A549 (cell line): ENCODE measurements at regions not wholly inside any gene's neighbourhood (a gene's known extent, or its start where the extent isn't known, plus 50 kb on each side); places are given as distances from the start of the nearest gene placed in this dataset.

Source experiments
- ESRRA ChIP-seq: fragments of 150-350 bp; IDR thresholded peaks from 2 replicates; pipeline ENCODE4 v1.6.1; 2014; ENCODE audit warnings: mild to moderate bottlenecking, low read length, borderline replicate concordance
- FOSB ChIP-seq: fragments of 250-450 bp; sonication (Bioruptor Pico); IDR thresholded peaks from 2 replicates; pipeline ENCODE4 v1.5.0; 2020; ENCODE audit warnings: mild to moderate bottlenecking, moderate library complexity
- MAFK ChIP-seq: fragments of 450-650 bp; IDR thresholded peaks from 2 replicates; pipeline ENCODE4 v1.6.1; 2014; ENCODE audit not compliant: partially characterized antibody
- MAX ChIP-seq: IDR thresholded peaks from 2 replicates; pipeline ENCODE4 v1.6.1; 2012
- MAZ ChIP-seq: fragments of 150-350 bp; IDR thresholded peaks from 2 replicates; pipeline ENCODE4 v1.6.1; 2014; ENCODE audit warnings: antibody characterized with exemption, low read depth, low read length, borderline replicate concordance
- PHF8 ChIP-seq: fragments of 200-600 bp; sonication (generic); IDR thresholded peaks from 2 replicates; pipeline ENCODE4 v1.6.1; 2016; ENCODE audit warnings: low read depth, mild to moderate bottlenecking, antibody characterized with exemption, moderate library complexity, borderline replicate concordance
- POLR2AphosphoS2 ChIP-seq: conservative IDR thresholded peaks from 2 replicates; pipeline ENCODE4 v1.6.1; 2012; ENCODE audit warnings: low read length, improper control_type of control experiment, inconsistent platforms
- RAD21 ChIP-seq, 2 experiments: fragments of >200 bp in 1 of 2; sonication (Bioruptor Twin) in 1 of 2; formaldehyde crosslinking in 1 of 2; IDR thresholded peaks in 1 of 2; conservative IDR thresholded peaks in 1 of 2; 2 replicates in 1 of 2; 3 replicates in 1 of 2; pipeline ENCODE4 v1.6.1; 2012 to 2018; ENCODE audit warnings: inconsistent platforms in 1 of 2
- RCOR1 ChIP-seq: fragments of 150-350 bp; IDR thresholded peaks from 2 replicates; pipeline ENCODE4 v1.6.1; 2014; ENCODE audit warnings: antibody characterized with exemption, low read length, low read depth
- TFCP2L1 ChIP-seq: fragments of 250-450 bp; sonication (Bioruptor Pico); IDR thresholded peaks from 2 replicates; pipeline ENCODE4 v1.5.0; 2021; ENCODE audit warnings: mild to moderate bottlenecking
- USF2 ChIP-seq: fragments of 450-650 bp; IDR thresholded peaks from 2 replicates; pipeline ENCODE4 v1.6.1; 2014; ENCODE audit warnings: antibody characterized with exemption
- TF ChIP-seq, protein P1 (sequence below): fragments of >200 bp; sonication (Bioruptor Twin); formaldehyde crosslinking; IDR thresholded peaks from 3 replicates; pipeline ENCODE4 v1.5.1; 2016
- TF ChIP-seq, protein P2 (sequence below): fragments of 200-600 bp; sonication (generic); IDR thresholded peaks from 2 replicates; pipeline ENCODE4 v1.6.1; 2016; ENCODE audit warnings: antibody characterized with exemption, mild to moderate bottlenecking, moderate library complexity

- TF ChIP-seq, protein P1, sequence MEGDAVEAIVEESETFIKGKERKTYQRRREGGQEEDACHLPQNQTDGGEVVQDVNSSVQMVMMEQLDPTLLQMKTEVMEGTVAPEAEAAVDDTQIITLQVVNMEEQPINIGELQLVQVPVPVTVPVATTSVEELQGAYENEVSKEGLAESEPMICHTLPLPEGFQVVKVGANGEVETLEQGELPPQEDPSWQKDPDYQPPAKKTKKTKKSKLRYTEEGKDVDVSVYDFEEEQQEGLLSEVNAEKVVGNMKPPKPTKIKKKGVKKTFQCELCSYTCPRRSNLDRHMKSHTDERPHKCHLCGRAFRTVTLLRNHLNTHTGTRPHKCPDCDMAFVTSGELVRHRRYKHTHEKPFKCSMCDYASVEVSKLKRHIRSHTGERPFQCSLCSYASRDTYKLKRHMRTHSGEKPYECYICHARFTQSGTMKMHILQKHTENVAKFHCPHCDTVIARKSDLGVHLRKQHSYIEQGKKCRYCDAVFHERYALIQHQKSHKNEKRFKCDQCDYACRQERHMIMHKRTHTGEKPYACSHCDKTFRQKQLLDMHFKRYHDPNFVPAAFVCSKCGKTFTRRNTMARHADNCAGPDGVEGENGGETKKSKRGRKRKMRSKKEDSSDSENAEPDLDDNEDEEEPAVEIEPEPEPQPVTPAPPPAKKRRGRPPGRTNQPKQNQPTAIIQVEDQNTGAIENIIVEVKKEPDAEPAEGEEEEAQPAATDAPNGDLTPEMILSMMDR: no peak
- TF ChIP-seq ESRRA (no peak), RCOR1 (no peak), MAX (no peak), FOSB (CRISPR knock-in tag) (no peak), TFCP2L1 (CRISPR knock-in tag) (no peak), POLR2AphosphoS2 (no peak), PHF8 (no peak), MAFK (no peak), USF2 (no peak), MAZ (no peak), RAD21 (conservative IDR thresholded peaks at IDR 0.05 in 1 of 2, IDR thresholded peaks at IDR 0.05 in 1 of 2) (no peak)
- TF ChIP-seq, protein P2, sequence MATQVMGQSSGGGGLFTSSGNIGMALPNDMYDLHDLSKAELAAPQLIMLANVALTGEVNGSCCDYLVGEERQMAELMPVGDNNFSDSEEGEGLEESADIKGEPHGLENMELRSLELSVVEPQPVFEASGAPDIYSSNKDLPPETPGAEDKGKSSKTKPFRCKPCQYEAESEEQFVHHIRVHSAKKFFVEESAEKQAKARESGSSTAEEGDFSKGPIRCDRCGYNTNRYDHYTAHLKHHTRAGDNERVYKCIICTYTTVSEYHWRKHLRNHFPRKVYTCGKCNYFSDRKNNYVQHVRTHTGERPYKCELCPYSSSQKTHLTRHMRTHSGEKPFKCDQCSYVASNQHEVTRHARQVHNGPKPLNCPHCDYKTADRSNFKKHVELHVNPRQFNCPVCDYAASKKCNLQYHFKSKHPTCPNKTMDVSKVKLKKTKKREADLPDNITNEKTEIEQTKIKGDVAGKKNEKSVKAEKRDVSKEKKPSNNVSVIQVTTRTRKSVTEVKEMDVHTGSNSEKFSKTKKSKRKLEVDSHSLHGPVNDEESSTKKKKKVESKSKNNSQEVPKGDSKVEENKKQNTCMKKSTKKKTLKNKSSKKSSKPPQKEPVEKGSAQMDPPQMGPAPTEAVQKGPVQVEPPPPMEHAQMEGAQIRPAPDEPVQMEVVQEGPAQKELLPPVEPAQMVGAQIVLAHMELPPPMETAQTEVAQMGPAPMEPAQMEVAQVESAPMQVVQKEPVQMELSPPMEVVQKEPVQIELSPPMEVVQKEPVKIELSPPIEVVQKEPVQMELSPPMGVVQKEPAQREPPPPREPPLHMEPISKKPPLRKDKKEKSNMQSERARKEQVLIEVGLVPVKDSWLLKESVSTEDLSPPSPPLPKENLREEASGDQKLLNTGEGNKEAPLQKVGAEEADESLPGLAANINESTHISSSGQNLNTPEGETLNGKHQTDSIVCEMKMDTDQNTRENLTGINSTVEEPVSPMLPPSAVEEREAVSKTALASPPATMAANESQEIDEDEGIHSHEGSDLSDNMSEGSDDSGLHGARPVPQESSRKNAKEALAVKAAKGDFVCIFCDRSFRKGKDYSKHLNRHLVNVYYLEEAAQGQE: no peak
Observed at GRCh38 chr18:55111271-55111670, 152.0 kb upstream of the CCDC68 start.
